IPS-15b (cell line): ENCODE measurements at regions not wholly inside any gene's neighbourhood (a gene's known extent, or its start where the extent isn't known, plus 50 kb on each side); places are given as distances from the start of the nearest gene placed in this dataset.
"Not testable (repeated sequence)": the region's sequence is repeated elsewhere in the genome, so short reads cannot be mapped to it uniquely, and the experiment has no call there.

Experiments used
- H3K27me3 ChIP-seq: one replicate; pipeline ENCODE4 v1.6.1; 2013; ENCODE audit warnings: low read length; ENCODE audit not compliant: control insufficient read depth, insufficient read depth
- H3K36me3 ChIP-seq: one replicate; pipeline ENCODE4 v1.6.1; 2013; ENCODE audit warnings: low read length; ENCODE audit not compliant: control insufficient read depth, insufficient read depth
- H3K4me1 ChIP-seq: one replicate; pipeline ENCODE4 v1.6.1; 2013; ENCODE audit warnings: mild to moderate bottlenecking, low read length; ENCODE audit not compliant: control insufficient read depth, insufficient read depth
- H3K4me3 ChIP-seq: one replicate; pipeline ENCODE4 v1.5.1; 2013; ENCODE audit warnings: low read depth, low read length
- H3K9ac ChIP-seq: one replicate; pipeline ENCODE4 v1.6.1; 2013; ENCODE audit warnings: low read depth, mild to moderate bottlenecking, low read length
- H3K9me3 ChIP-seq: one replicate; pipeline ENCODE4 v1.6.1; 2013; ENCODE audit warnings: mild to moderate bottlenecking, low read length; ENCODE audit not compliant: control insufficient read depth, insufficient read depth

DNA sequence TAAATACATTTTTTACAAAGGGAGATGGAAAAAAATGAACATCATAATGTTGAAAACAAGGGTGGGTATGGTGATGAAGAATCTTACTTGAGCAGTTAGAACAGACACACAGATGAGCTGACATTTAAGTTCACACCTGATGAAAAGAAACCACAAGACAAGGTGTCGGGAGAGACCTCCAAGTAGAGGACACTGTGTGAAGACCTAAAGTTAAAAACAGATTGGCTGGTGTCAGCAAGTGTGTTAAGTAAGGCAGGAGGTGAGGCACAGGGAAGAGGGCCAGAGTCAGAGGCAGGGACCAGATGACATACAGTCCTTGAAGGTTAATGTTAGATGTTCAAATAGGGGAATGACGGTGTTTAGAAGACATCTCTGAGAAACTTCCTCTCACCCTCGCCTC is 236.8 kb downstream of the FAT3 start:
- Histone ChIP-seq H3K27me3 (no peaks in the 10 kb centered on the region), H3K9me3 (no peaks in the 10 kb centered on the region), H3K4me1 (no peaks in the 10 kb centered on the region), H3K36me3 (no peaks in the 10 kb centered on the region), H3K4me3 (no peak overlapping the region), H3K9ac (no peak overlapping the region)

DNA sequence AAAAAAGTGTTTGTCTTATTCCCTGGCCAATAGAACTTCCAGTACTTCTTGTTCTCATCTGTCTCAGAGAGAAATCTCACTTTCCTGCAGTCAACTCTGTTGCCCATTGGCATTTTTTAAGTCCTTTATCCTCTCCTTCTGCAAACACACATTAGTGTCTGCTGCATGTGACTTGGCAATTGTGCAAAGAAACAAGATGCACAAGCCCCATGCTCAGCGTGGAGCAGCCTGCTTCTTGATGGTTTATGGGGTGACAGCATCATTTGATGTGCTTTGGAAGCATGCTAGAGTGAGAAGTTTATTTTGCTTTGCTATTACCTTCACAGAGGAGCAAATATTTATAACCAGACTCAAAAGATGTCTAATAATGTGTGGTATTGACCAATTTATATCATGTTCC is 238.2 kb downstream of the FAT3 start:
- no peak overlapping the region for H3K9ac ChIP-seq
- H3K4me3 ChIP-seq, result no peak overlapping the region
- H3K36me3 ChIP-seq, result no peaks in the 10 kb centered on the region
- H3K4me1 ChIP-seq, result no peaks in the 10 kb centered on the region
- no peaks in the 10 kb centered on the region for H3K27me3 ChIP-seq
- H3K9me3 ChIP-seq, result no peaks in the 10 kb centered on the region

DNA sequence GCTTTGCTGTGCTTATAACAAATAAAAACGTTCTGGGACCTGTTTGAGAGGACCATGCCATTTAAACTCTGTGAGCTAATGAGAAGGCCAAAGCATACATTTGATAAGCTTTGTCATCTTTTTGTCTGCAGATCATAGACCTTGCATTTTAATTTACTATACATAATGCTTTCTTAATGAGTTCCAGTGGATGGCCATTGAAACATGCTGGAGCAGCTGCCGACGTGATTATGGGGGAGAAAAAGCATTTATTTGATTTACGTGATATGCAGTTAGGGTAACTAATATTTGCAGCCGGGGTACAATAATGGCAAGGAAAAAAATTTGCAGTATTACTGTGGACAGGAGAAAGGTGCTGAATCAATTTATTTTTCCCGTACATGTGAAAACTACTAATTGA is 240.2 kb downstream of the FAT3 start:
- Histone ChIP-seq H3K4me3 (no peak overlapping the region), H3K27me3 (no peaks in the 10 kb centered on the region), H3K9ac (no peak overlapping the region), H3K36me3 (no peaks in the 10 kb centered on the region), H3K9me3 (no peaks in the 10 kb centered on the region), H3K4me1 (no peaks in the 10 kb centered on the region)

DNA sequence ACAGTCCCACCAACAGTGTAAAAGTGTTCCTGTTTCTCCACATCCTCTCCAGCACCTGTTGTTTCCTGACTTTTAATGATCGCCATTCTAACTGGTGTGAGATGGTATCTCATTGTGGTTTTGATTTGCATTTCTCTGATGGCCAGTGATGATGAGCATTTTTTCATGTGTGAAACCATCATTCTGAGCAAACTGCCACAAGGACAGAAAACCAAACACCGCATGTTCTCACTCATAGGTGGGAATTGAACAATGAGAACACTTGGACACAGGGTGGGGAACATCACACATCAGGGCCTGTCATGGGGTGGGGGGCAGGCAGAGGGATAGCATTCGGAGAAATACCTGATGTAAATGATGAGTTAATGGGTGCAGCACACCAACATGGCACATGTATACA is 240.8 kb downstream of the FAT3 start:
- H3K27me3 ChIP-seq, H3K4me1 ChIP-seq, H3K4me3 ChIP-seq, H3K9me3 ChIP-seq, H3K9ac ChIP-seq, H3K36me3 ChIP-seq: not testable (repeated sequence)

DNA sequence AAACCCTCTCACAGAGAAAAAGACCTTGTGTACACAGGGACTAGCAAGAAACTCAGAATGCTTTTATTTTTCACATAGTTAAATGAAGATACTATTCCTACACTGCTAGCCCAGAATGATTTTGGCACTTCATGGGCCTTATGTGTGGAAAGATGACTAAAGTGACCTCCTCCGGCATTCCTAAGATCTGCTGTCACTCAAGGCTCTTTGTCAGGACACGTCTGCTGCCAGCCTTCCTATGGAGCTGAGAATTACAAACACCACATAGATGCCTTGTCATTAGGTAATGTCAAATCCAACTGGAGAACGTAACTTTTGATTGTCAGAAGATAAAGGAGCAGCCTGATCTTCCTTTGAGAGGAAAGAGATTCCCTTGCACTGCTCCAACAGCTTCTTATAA is 249.1 kb downstream of the FAT3 start:
- no peaks in the 10 kb centered on the region for H3K4me1 ChIP-seq
- no peaks in the 10 kb centered on the region for H3K9me3 ChIP-seq
- no peaks in the 10 kb centered on the region for H3K27me3 ChIP-seq
- H3K4me3 ChIP-seq, result no peak overlapping the region
- H3K36me3 ChIP-seq, result no peaks in the 10 kb centered on the region
- H3K9ac ChIP-seq, result no peak overlapping the region

DNA sequence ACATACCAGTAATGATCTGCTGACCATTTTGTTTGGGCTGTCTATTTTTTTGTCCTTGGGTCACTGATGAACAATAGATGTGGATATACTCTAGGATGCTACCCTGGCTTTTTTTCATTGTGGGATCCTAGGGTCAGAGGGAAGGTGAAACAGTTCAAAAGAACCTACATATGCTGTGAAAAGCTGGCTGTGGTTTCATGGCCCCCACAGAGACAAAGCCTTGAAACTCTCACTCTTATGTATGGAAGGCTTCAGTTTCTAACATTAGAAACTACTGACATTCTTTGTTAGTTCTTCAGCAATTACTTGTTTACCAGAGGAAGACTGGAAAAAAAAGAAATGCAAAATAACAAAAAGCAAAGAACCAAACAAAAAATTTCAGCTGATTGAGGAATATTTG is 250.7 kb downstream of the FAT3 start:
- H3K4me3 ChIP-seq, result no peak overlapping the region
- no peaks in the 10 kb centered on the region for H3K9me3 ChIP-seq
- no peak overlapping the region for H3K9ac ChIP-seq
- H3K27me3 ChIP-seq, result no peaks in the 10 kb centered on the region
- no peaks in the 10 kb centered on the region for H3K4me1 ChIP-seq
- no peaks in the 10 kb centered on the region for H3K36me3 ChIP-seq

DNA sequence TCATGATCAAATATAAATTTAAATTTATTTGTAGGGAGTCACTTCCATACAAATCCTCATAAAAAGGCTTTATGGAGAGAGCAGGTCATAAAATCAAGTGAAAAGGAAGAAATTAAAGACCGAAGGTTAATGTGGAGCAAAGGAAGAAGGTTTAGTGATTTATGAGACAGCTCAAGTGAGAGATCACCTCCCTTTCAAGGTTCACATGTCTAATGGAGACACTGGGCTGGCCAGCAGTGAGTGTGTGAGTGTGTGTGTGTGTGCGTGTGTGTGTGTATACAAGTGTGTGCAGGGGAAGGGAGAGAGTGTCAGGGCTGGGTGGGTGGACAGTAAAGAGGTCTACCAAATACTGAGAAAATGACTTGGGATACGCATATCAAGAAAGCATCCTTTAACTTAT is 251.2 kb downstream of the FAT3 start:
- H3K4me1 ChIP-seq, result no peaks in the 10 kb centered on the region
- no peak overlapping the region for H3K9ac ChIP-seq
- no peaks in the 10 kb centered on the region for H3K27me3 ChIP-seq
- no peaks in the 10 kb centered on the region for H3K9me3 ChIP-seq
- H3K36me3 ChIP-seq, result no peaks in the 10 kb centered on the region
- no peak overlapping the region for H3K4me3 ChIP-seq

DNA sequence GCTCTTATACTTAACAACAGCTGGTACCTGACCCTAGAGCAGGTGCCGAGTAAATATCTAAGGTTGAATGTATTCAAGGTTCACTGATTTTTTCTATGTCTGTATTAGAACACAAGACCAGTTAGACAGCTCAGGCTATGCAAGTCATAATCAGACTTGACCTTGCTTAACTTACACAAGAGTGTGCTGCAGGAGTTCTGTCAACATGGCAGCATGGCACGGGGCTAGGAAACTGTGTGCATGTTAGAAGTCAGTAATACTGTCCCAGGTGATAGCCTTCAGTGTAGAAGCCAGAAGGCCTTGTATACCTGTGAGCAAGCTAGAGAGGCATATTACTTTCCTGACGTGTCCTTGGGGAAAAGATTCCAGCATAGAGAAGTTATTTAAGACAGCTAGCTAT is 253.1 kb downstream of the FAT3 start:
- Histone ChIP-seq H3K27me3 (no peaks in the 10 kb centered on the region), H3K9ac (no peak overlapping the region), H3K4me1 (no peaks in the 10 kb centered on the region), H3K36me3 (no peaks in the 10 kb centered on the region), H3K9me3 (no peaks in the 10 kb centered on the region), H3K4me3 (no peak overlapping the region)

DNA sequence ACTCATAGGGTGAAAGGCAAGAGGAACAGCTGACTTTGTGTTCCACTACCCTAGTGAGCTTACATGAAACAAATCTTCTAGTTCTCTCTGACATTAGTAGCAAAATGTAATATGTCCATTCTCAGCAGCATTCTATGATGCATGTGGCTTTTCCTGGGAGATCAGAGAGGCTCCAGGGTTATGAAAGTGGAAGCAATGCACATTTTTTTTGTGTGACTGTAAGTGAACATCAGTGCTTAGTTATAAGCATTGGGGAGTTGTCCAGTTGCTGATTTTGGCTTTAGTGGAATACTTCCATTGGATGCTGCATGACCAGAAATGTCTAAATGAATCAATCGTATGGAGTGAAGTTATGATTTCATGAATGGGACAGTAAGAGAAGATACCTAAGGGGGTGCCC is 255.9 kb downstream of the FAT3 start:
- H3K36me3 ChIP-seq, result no peaks in the 10 kb centered on the region
- H3K4me3 ChIP-seq, result no peak overlapping the region
- no peaks in the 10 kb centered on the region for H3K27me3 ChIP-seq
- no peaks in the 10 kb centered on the region for H3K4me1 ChIP-seq
- H3K9me3 ChIP-seq, result no peaks in the 10 kb centered on the region
- no peak overlapping the region for H3K9ac ChIP-seq

DNA sequence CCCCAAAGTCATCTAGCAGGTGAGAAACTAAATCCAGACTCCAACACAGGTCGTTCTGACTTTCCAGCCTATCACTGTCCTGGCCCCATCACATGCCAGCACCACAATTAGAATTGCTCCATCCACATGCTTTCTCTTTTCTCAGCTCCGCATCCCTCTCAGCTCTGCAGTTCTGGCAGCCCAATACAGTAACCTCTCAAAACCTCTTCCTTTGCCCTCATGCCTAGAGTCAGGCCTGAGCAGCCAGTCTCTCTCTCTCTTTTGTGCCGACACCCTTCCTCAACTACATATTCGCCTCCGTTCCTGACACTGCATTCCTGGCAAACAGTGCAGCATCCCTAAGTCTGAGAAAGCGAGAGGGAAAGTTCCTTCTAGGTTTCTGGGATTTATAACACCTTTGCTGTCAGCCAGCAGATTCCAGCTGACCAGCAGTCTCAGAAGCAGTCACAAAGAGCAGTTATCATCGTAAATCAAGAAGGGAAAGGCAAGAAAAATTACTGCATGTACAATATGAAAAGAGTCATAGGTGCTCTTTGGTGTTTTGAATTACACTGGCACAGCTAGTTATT is 258.0 kb downstream of the FAT3 start:
- H3K36me3 ChIP-seq, result no peaks in the 10 kb centered on the region
- H3K9ac ChIP-seq, result no peak overlapping the region
- H3K4me3 ChIP-seq, result no peak overlapping the region
- no peaks in the 10 kb centered on the region for H3K9me3 ChIP-seq
- no peaks in the 10 kb centered on the region for H3K27me3 ChIP-seq
- peaks cover 3% of the 10 kb centered on the region for H3K4me1 ChIP-seq

DNA sequence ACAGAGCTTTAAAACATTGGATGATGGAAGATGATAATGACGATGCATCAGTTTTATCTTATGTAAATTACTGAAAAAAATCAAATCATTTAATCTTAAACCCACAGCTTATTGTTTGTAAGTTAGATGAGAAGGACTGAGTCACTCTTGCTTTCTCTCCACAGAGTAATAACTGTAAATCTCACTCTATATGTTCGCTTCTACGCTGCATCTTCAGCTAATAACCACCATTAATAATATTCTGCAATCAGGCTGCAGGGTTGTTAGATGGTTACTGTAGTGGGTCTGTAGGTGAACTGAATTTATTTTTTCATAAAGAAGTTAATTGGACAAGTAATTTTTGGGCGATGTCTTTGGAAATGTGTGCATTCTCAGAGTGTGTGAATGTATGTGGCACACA is 260.0 kb downstream of the FAT3 start:
- Histone ChIP-seq H3K9ac (no peak overlapping the region), H3K36me3 (no peaks in the 10 kb centered on the region), H3K9me3 (no peaks in the 10 kb centered on the region), H3K27me3 (no peaks in the 10 kb centered on the region), H3K4me1 (peaks cover 3% of the 10 kb centered on the region), H3K4me3 (no peak overlapping the region)

DNA sequence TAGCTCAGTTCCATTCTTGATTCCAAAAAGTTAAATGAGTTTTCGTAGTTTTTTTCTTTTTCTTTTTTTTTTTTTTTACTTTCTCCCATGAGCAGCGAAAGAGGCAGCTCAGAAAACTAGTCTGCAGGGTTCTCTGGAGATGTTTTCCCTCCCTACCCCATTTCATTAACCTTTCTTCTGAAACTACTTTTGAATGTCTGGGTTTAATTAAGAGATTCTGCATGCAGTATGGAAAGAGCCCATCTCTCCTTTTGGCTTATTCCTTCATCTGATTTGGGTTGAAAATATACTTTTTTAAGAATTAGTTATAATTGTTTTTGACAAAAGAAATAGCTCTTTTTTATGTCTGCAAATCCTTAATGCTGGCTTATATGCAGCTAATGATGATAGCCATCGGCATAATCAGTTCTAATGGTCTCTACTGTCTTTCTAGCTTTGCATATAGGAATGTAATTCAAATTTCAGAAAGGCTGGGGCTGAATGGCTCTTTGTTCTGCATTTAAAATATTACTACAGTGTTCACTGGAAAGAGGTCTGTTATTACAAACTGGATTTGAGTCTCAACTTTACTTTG is 265.3 kb downstream of the FAT3 start:
- Histone ChIP-seq H3K27me3 (no peaks in the 10 kb centered on the region), H3K4me3 (no peak overlapping the region)

More for the DNA sequence above, 265.3 kb downstream of the FAT3 start:
- Histone ChIP-seq H3K36me3 (no peaks in the 10 kb centered on the region), H3K4me1 (peaks cover 3% of the 10 kb centered on the region), H3K9ac (no peak overlapping the region), H3K9me3 (no peaks in the 10 kb centered on the region)
